Left renal pelvis (tissue), 4 donors: ENCODE measurements at regions not wholly inside any gene's neighbourhood (a gene's known extent, or its start where the extent isn't known, plus 50 kb on each side); places are given as distances from the start of the nearest gene placed in this dataset.
"Not testable (repeated sequence)": the region's sequence is repeated elsewhere in the genome, so short reads cannot be mapped to it uniquely, and the experiment has no call there.

Experiments used
- DNase-seq, 4 donors: peaks; one replicate each; pipeline ENCODE4 v3.0.0-alpha.2; 2013; ENCODE audit warnings: low read depth in 4 of 4, low spot score in 3 of 4

DNA sequence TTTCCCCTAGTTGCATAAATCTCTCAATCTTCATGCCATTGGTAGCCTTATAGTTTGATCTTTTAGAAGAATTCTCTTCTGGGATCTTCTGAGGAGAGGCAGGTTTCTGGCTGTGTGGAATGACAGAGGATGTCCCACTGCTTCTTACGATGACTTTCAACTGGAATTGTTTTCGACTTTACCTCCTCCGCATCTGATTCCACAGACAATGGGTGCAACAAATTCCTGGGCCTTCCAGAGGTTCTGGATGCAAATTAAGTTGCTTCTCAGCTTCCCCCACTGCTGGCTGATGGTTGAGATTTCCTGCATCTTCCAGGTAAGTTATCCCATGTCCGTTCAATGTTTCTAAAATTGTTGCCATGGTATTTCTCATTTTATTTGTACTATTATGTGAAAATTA, 142.3 kb upstream of the TSC22D1 start:
- no peak for DNase-seq

DNA sequence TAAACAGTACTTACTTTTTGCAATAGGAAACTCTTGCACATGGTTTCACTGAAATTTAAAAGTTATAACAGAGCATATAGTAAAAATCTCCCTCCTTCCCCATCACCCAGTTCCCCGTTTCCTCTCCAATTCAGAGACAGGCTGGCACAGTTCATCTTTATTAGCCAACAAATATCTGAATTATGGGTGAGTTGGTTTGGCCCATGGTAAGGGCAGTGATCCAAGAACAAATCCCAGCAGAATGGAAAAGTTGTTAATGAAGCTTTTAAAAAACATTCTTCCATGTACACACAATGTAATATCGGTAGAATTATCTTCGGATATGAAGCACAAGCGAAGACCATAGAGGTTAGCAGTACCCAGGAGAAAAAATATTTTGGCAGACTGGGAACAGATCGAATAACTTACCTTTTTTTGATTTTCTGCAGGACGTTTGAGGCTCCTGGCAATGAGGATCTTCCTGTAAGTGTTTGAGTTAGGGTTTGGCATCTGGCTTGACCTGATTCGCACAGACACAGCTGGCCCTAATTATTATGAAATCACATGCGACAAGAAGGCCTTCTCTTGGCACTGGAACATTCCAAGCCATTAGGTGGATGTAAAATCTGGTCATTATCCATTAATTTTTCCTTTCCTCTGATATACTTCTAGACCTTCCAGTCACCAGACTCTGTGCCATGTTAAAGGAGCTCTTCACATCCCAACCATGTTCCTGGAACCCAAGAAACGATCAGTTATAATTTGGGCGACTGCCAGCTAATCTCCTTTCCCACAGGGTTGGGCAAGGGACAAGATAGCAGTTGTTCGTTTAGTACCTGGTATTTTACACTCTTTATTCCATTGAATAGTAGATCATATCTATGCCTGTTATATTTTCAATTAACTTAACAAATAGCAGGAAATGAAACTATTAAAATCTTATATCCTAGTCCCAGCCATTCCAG, 139.4 kb upstream of the TSC22D1 start:
- no peak for DNase-seq

DNA sequence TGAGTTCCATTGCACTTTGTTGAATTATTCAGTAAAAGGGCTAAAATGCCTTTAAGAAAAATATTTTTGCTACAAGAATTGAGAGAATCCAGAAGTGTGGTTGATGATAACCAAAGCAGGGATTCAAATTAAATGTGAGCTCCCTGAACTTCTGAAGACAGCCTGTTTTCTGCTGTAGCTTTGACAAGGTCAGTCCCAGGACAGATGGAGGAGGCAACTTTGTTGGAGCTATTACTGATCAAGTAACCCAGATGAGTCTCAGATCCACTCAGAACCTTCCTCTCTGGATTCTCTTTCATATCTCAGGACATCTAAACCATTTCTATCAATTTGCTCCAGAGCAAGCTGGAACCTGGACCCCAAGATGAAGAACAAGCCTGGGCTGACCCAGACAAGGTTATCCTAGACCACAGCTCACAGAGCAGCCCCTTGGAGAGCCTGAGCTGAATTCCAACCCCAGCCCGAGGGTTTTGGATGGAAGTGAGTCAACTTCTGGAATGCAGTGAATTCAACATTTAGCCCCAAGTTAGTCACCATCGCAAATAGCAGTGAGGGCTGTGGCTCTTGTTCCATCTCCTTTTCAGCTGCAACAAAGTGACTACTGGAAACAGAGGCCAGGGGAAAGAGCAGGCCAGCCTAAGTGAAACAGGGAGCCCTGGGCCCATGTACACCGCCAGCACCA, 137.8 kb upstream of the TSC22D1 start:
- DNase-seq, result no peak

DNA sequence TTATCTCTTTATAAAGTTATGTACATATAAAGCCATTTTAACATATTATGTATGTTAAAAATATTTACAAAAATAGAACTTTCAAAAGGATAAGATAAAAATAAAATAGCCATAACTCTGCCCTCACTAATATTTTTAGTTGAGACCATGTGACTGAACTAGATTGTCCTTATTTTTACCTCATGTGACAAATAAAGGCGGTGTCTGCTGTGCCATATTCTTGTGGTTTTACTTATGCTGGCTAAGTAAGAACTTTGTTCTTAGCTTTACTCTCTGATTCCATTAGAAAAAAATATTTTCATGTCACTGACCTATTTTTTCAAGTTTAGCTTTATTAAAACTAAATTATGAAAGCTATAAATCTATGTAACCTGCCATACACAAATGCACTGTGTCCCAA, 135.6 kb upstream of the TSC22D1 start:
- no peak for DNase-seq

DNA sequence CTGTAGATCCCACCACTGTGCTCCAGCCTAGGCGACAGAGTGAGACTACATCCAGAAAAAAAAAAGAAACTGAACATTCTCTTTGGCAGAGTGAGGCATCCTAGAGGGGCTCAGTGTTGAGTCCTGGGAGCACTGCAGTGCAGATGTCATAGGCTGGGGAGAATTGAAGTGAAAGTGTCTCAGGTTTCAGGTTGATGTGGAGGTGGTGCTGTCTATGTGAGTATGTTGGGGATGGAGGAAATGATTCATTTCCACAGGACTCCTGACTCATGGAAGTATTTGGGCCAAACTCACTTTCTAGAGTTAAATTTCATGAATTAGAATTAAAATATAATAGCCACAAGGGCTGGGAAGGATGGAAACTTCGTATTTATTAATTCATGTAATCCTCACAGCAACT, 134.4 kb upstream of the TSC22D1 start:
- DNase-seq, result peak in 1 of 4 donors; percentile 40

DNA sequence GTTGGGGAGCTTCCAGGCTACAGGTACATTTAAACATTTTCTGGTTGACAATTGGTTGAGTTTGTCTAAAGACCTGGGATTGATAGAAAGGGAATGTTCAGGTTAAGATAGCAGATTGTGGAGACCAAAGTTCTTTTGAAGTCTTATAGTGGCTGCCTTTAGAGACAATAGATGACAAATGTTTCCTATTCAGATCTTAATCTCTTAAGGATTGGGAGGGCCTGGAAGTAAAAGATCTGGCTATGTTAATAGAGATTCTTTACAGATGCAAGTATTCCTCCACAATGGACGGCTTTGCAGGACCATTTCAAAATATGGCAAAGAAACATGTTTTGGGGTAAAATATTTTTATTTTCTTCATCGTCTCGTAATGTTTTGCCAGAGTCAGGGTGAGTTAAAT, 128.7 kb upstream of the TSC22D1 start:
- DNase-seq, result not testable (repeated sequence)

DNA sequence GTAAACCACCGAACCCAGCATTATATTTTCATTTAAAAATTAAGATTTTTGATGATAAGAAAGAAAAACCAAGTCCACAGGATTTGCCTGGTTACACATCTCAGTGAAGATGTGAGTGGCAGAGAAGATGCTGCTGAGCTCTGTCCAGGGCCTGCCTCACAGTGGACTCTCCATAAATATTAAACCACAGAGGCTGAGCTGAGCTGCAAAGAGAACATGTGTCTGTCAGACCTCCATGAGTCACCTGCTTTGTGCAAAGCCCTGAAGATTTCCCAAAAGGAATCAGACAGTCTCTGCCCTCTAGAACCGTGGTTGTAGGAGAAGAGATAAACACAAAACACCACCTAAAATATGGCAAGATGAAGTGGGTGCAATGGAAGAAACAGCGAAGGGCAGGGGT, 127.2 kb upstream of the TSC22D1 start:
- DNase-seq, result no peak

DNA sequence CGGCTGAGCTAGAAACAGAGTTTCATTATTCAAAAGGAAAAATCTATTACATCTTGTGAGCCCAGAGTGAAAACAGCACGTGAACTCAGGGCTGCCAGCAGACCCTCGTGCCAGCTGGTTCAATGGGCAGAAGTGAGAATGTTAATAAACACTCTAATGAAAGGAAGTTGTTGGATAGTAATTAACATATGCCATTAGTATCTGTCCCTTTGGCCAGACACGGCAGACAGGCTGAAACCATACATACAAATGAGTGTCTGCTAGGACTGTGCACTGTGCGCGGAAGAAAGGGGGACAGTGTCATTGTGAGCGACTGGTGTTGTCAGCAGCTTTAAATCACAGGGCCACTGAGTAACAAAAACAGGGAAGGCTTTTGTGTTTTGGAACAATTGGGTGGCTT, 121.9 kb upstream of the TSC22D1 start:
- no peak for DNase-seq

DNA sequence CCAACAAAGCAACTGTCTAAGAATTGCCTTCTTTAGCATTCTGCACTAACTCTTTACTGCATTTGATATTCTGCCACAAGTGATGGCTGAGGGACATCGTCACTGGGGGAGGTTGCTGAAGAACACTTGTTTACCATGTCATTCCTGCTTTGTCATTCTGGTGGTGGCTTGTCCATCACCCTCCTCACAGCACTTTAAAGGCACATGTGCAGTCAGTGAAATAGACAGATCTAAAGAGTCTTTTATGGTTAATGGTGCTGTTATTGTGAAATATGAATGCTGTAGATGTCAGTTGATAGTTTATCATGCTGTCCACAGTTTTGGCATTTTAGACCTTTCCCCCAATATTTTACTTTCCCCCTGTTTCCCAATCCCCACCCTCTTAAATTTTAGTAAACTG, 120.9 kb upstream of the TSC22D1 start:
- no peak for DNase-seq

DNA sequence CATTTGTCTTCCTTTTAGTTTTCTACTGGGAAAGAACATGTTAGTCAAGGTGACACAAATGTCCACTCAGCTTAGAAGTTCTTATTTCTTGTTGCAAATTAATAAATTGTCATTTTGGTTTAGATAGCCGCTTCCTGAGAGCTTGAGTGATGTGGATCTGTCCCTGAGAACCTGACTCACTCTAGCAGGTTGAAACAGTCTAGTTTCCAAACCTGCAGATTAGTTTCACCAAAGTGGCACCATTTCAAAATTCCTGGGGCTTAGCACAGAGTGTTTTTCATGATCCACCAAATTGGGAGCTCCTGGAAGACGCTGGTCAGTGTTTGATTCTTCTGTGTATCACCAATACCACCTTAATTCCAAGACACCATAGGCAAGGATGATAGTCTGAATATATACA, 119.4 kb upstream of the TSC22D1 start:
- DNase-seq, result no peak

DNA sequence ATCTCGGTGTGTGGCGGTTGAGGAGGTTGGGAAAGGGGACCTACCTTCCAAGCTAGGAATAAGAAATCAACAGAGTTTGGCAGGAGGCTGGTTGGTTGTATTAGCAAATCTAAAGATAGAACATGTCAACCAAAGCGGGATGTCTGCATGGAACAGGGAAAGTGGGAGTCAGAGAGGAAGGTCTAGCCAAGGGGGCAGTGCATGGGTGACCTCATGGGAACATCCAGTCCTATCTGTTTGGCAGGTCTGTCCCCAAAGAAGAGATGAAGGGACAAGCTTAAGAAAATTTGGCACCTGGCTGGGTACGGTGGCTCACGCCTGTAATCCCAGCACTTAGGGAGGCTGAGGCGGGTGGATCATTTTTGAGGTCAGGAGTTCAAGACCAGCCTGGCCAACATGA, 118.7 kb upstream of the TSC22D1 start:
- DNase-seq, result no peak

DNA sequence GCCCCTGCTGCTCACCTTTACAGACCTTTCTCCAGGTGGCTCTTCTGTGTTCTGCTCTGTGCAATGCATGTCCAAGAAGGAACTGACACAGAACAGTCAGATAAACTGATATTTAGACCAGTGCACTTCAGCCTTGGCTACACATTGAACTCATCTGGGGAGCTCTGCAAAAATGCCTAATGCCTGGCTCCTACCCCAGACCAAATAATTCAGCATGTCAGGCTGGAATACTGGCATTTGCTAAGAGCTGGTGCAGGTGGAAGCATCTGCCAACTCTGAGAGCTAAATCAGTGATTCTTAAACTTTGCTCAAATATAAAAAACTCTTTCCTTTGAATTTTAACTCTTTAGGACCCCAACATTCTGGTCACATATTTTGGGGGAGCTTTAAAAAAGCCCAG, 118.2 kb upstream of the TSC22D1 start:
- DNase-seq, result no peak

DNA sequence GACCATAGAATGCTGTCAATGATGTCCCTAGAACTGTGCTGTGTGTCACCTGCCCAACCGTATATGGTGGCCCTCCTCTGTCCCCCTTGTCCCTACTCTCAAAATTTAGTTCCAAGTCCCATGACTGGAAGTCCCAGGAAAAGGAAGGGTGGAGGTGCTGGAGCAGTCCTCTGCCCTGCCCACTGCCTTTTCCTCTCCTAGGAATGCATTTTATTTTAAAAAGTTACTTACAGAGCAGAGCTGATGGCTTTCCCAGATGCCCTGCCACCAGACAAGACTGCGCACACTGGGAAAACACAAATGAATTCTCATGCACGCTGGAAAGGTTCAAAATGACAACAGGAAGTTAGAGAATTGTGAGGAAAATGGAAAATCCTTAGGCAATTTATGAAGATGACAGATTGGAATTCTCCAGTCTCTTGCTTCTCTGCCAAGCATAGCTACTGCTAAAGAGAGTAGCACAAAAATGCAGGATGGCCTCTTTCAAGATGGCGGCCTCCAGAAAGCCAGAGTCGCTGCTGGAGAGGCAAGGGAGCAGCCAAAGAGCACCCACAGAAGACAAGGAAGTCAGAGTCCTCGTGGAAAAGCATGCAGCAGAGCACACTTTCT, 117.1 kb upstream of the TSC22D1 start:
- no peak for DNase-seq

DNA sequence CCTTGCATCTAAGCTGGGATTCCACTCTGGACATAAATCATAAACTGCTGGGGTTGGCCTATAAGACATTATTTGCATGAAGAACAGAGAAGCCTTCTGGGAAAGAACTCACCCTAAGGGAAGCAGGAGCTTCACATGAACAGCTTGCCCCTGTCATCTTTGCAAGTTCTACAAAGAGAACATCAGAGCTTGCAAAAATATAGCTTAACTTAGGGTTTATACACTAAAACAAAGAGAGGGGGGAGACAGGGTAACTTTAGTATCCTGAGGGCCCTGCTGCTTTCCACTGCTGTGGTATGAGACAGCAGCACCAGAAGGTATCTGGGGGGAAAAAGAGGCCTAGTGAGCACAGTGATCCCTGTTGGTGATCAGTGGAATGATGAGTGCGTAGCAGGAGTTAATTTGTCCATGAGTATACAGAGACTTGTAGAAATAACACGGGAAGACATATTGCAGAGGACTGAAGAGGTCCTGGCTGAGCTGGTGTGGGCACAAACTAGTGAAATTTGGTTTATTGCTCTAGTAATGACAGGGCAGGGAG, 116.1 kb upstream of the TSC22D1 start:
- DNase-seq, result no peak

DNA sequence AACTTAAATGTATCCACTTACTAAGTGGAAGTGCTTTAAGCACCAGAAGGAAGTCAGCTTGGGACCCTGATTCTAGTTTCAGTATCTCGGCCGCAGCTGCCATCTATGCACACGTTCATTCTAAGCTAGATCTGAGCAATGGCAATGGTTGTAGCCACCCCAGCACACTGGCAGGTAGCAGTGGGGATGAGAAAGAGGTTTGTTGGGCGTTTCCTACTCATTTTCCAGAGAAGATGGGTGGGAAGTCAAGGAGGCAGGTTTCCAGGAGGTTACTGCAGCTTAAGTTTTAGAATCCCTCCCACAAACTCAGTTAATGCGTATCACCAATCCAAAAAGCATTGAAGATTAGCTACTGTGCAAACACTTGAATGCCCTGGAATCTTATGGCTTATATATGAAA, 114.2 kb upstream of the TSC22D1 start:
- DNase-seq, result no peak

DNA sequence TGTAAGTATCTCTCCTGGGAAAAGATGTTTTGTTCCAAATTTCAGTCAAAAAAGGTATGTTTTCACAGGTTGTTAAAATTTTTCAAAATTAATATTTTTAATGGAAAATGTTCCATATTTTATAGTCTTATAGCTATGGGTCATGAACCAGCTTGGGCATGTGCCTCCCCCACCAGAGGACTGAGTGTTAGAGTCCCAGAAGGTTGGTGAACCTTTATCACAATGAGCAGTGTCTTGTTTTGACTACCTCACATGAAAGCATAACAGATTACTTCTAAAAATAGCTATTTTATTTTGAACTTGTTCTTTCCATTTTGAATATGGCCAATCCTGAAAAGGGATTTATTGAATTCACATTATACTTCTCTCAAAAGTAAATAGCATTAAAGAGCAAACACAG, 112.5 kb upstream of the TSC22D1 start:
- DNase-seq, result no peak

DNA sequence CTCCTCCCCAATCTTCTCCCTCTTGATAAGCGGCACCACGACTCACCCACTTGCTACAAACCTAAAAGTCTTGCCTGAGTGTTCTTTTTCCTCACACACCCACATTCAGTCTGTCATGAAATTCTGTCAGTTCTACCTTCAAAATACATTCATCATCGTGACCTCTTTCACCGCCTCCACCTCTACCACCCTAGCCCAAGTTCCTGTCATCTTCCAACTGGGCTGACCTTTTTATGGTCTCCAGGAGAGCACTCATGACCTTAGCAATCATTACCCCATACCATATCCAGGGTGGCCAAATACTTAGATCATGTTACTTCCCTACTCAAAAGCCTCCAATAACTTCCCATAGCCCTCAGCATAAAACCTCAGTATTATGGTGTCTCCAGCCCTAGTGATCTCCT, 110.4 kb upstream of the TSC22D1 start:
- no peak for DNase-seq

DNA sequence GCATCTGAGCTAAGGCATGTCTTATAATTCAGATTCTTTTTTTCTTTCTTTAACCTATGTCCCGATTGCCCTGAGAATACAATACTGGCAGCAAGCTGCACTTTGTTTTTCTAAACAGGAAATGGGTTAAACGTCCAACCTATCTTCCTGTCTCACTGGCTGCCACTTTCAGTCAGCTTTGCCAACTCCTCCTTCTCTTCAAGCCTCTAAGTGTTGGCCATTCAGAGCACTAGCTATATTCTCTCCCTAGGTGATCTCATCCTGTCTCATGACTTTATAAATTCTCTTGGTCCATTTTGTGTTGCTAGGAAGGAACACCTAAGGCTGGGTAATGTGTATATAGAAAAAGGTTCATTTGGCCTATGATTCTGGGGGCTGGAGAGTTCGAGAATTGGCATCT, 109.5 kb upstream of the TSC22D1 start:
- no peak for DNase-seq

DNA sequence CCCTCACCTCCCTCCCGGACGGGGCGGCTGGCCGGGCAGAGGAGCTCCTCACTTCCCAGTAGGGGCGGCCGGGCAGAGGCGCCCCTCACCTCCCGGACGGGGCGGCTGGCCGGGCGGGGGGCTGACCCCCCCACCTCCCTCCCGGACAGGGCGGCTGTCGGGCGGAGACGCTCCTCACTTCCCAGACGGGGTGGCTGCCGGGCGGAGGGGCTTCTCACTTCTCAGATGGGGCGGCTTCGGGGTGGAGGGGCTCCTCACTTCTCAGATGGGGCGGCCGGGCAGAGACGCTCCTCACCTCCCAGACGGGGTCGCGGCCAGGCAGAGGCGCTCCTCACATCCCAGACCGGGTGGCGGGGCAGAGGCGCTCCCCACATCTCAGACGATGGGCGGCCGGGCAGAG, 106.3 kb upstream of the TSC22D1 start:
- not testable (repeated sequence) for DNase-seq

DNA sequence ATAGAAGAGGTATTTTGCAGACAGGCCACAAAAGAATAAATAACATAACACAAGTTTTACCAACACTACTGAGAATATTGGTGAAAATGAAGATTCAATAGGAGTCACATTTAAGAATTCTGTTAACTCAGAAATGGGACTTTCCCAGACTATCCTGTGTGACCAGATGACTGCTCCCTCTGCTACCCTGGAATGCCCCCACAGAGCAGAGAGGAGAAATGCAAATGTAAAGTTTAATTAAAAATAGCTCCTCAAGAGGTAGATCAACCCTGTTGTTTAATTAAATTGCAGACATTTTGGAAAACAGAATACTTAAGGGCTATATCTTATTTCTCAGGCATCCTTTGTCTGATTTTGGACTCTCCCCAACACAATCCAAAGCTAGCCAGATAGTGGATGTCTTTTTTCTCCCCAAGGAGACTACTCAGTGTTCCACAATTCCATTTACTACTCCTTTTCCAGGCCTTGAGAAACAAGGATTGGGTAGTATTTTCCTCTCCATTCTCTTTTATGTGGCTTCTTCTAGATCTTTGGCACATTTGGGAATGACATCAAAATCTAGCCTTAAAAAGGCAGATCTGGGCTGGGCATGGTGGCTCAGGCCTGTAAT, 104.7 kb upstream of the TSC22D1 start:
- no peak for DNase-seq

DNA sequence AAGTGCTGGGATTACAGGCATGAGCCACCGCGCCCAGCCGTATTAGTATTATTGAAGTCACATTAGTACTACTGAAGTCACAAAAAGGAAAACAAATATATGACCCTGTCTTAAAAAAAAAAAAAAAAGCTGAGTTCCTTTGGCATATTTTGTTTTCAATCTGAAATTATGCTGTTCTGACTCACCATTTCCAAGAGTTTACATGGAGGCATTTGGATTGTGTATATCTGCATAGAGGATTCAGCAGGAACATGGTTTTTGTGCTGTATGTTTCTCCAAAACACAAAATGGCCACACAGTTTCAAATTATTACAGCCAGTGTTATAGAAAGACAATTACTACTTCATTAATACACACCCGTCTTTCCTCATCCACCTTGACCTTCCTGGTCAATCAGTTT, 103.5 kb upstream of the TSC22D1 start:
- no peak for DNase-seq
